SK-N-SH (cell line): ENCODE measurements at regions not wholly inside any gene's neighbourhood (a gene's known extent, or its start where the extent isn't known, plus 50 kb on each side); places are given as distances from the start of the nearest gene placed in this dataset.

Experiments
- CTCF ChIA-PET: fragments of 300-600, 350-600 bp; formaldehyde crosslinking; extraction: SDS; loops from one replicate; lab custom pipeline; 2021; lab: Yijun Ruan, JAX
- POLR2A ChIA-PET: fragments of 350-600 bp; sonication (Branson Sonifier 250); formaldehyde crosslinking; extraction: SDS; loops from one replicate; lab custom pipeline; 2020; ENCODE audit warnings: antibody characterized with exemption, inconsistent platforms; lab: Yijun Ruan, JAX
- DNase-seq: peaks from one replicate; pipeline ENCODE4 v3.0.0; 2012
- H2AFZ ChIP-seq: fragments of 200-600 bp; sonication (generic); 2 replicates; pipeline ENCODE4 v1.8.1; 2016; ENCODE audit warnings: antibody characterized with exemption, mild to moderate bottlenecking, low read depth
- H3F3A ChIP-seq: fragments of 200-600 bp; sonication (generic); replicated peaks from 2 replicates; pipeline ENCODE3; 2016; ENCODE audit warnings: antibody characterized with exemption, mild to moderate bottlenecking; ENCODE audit not compliant: insufficient read depth
- H3K27ac ChIP-seq, 2 experiments: fragments of 200-500 bp in 1 of 2; fragments of 200-600 bp in 1 of 2; sonication (Bioruptor generic) in 1 of 2; sonication (generic), shearing (Covaris generic) in 1 of 2; 2 replicates each; pipeline versions ENCODE4 v1.5.1 to v1.6.1; 2014 to 2016; ENCODE audit warnings: low read depth in 2 of 2, inconsistent platforms in 1 of 2, low read length in 1 of 2, mild to moderate bottlenecking in 1 of 2, mixed read lengths in 1 of 2
- H3K27me3 ChIP-seq: fragments of 200-600 bp; sonication (generic), shearing (Covaris generic); 2 replicates; pipeline ENCODE4 v1.6.1; 2016; ENCODE audit warnings: mixed run types; ENCODE audit not compliant: insufficient read depth
- H3K36me3 ChIP-seq, 2 experiments: fragments of 200-500 bp in 1 of 2; fragments of 200-600 bp in 1 of 2; sonication (Bioruptor generic) in 1 of 2; sonication (generic) in 1 of 2; replicated peaks in 1 of 2; 2 replicates each; pipeline versions ENCODE3 to v1.5.1; 2014 to 2016; ENCODE audit warnings: low read length in 1 of 2, mild to moderate bottlenecking in 1 of 2; ENCODE audit not compliant: insufficient read depth in 2 of 2, control insufficient read depth in 1 of 2
- H3K4me1 ChIP-seq, 2 experiments: fragments of 200-500 bp in 1 of 2; fragments of 200-600 bp in 1 of 2; sonication (Bioruptor generic) in 1 of 2; sonication (generic), shearing (Covaris generic) in 1 of 2; 2 replicates each; pipeline versions ENCODE4 v1.5.1 to v1.6.1; 2014 to 2016; ENCODE audit warnings: low read depth in 1 of 2, low read length in 1 of 2, mixed run types in 1 of 2; ENCODE audit not compliant: insufficient read depth in 2 of 2, control insufficient read depth in 1 of 2
- H3K4me2 ChIP-seq: fragments of 200-600 bp; sonication (generic), shearing (Covaris generic); 2 replicates; pipeline ENCODE4 v1.6.1; 2017; ENCODE audit warnings: mixed run types
- H3K4me3 ChIP-seq, 2 experiments: fragments of 200-500 bp in 1 of 2; fragments of 200-600 bp in 1 of 2; sonication (Bioruptor generic) in 1 of 2; sonication (generic), shearing (Covaris generic) in 1 of 2; 2 replicates each; pipeline versions ENCODE4 v1.5.1 to v1.8.1; 2014 to 2016; ENCODE audit warnings: low read depth in 2 of 2, inconsistent platforms in 1 of 2, low read length in 1 of 2, mild to moderate bottlenecking in 1 of 2, mixed read lengths in 1 of 2, moderate library complexity in 1 of 2
- H3K79me2 ChIP-seq: fragments of 200-600 bp; sonication (generic); 2 replicates; pipeline ENCODE4 v1.8.1; 2017; ENCODE audit warnings: mild to moderate bottlenecking; ENCODE audit not compliant: insufficient read depth
- H3K9ac ChIP-seq: fragments of 200-600 bp; sonication (generic); 2 replicates; pipeline ENCODE4 v1.6.1; 2017; ENCODE audit warnings: mixed run types
- H3K9me2 ChIP-seq: fragments of 200-600 bp; sonication (generic); 2 replicates; pipeline ENCODE4 v1.6.1; 2017; ENCODE audit warnings: mixed run types
- H3K9me3 ChIP-seq: fragments of 200-600 bp; sonication (generic); 2 replicates; pipeline ENCODE4 v1.6.1; 2017; ENCODE audit warnings: mixed run types, mild to moderate bottlenecking, moderate library complexity
- H4K20me1 ChIP-seq: fragments of 200-600 bp; sonication (generic); 2 replicates; pipeline ENCODE4 v1.6.1; 2017; ENCODE audit warnings: mild to moderate bottlenecking, mixed run types; ENCODE audit not compliant: insufficient read depth
- CHD2 ChIP-seq: fragments of 150-350 bp; IDR thresholded peaks from 2 replicates; pipeline ENCODE4 v1.6.1; 2018; ENCODE audit warnings: low read length; ENCODE audit not compliant: partially characterized antibody
- ELF1 ChIP-seq: IDR thresholded peaks from 2 replicates; pipeline ENCODE4 v1.4.0; 2012
- EP300 ChIP-seq, 2 experiments: IDR thresholded peaks; 2 replicates each; pipeline versions ENCODE4 v1.4.0 to v1.6.1; 2012; ENCODE audit warnings: borderline replicate concordance in 1 of 2, low read depth in 1 of 2, low read length in 1 of 2
- FOXJ3 ChIP-seq: sonication (generic); formaldehyde crosslinking; IDR thresholded peaks from 2 replicates; pipeline ENCODE4 v1.5.1; 2020; ENCODE audit warnings: mild to moderate bottlenecking, missing genetic modification reagents
- GABPA ChIP-seq: IDR thresholded peaks from 2 replicates; pipeline ENCODE4 v1.4.0; 2012; ENCODE audit warnings: low read depth, mild to moderate bottlenecking
- GATA2 ChIP-seq: sonication (generic); formaldehyde crosslinking; IDR thresholded peaks from 2 replicates; pipeline ENCODE4 v1.5.0; 2020; ENCODE audit warnings: mild to moderate bottlenecking, missing genetic modification reagents
- JUND ChIP-seq: IDR thresholded peaks from 2 replicates; pipeline ENCODE4 v1.4.0; 2012
- MEF2A ChIP-seq: IDR thresholded peaks from 2 replicates; pipeline ENCODE4 v1.4.0; 2012; ENCODE audit warnings: low read depth, borderline replicate concordance
- MXI1 ChIP-seq: IDR thresholded peaks from 2 replicates; pipeline ENCODE4 v1.6.1; 2012; ENCODE audit warnings: mild to moderate bottlenecking, low read depth, low read length, improper control_type of control experiment
- NFIC ChIP-seq: IDR thresholded peaks from 2 replicates; pipeline ENCODE4 v1.4.0; 2012; ENCODE audit warnings: borderline replicate concordance
- NRF1 ChIP-seq: IDR thresholded peaks from 2 replicates; pipeline ENCODE4 v1.6.1; 2012; ENCODE audit warnings: low read depth, mild to moderate bottlenecking, low read length
- RAD21 ChIP-seq: IDR thresholded peaks from 2 replicates; pipeline ENCODE4 v1.6.1; 2012; ENCODE audit warnings: mild to moderate bottlenecking, low read length
- REST ChIP-seq: IDR thresholded peaks from 2 replicates; pipeline ENCODE4 v1.6.1; 2012; ENCODE audit warnings: mild to moderate bottlenecking, low read depth, low read length, moderate library complexity
- SIN3A ChIP-seq: IDR thresholded peaks from 2 replicates; pipeline ENCODE4 v1.6.1; 2012; ENCODE audit warnings: low read depth, mild to moderate bottlenecking, low read length, moderate library complexity, borderline replicate concordance
- TCF12 ChIP-seq: IDR thresholded peaks from 2 replicates; pipeline ENCODE4 v1.4.0; 2012
- TEAD4 ChIP-seq: IDR thresholded peaks from 2 replicates; pipeline ENCODE4 v1.4.0; 2012; ENCODE audit warnings: mild to moderate bottlenecking, borderline replicate concordance; ENCODE audit not compliant: insufficient read depth
- USF1 ChIP-seq: IDR thresholded peaks from 2 replicates; pipeline ENCODE4 v1.4.0; 2012; ENCODE audit warnings: low read depth, borderline replicate concordance
- YY1 ChIP-seq: IDR thresholded peaks from 2 replicates; pipeline ENCODE4 v1.4.0; 2012; ENCODE audit warnings: low read depth, mild to moderate bottlenecking
- WGBS: methylation state at CpG from one replicate; pipeline ENCODE4 v1.1.6; 2017; ENCODE audit warnings: low lambda C conversion rate; 5-methylcytosine and 5-hydroxymethylcytosine counted together
- TF ChIP-seq, protein P1 (sequence below): fragments of 200-600 bp; sonication (generic); IDR thresholded peaks from 2 replicates; pipeline ENCODE4 v1.6.1; 2017; ENCODE audit warnings: antibody characterized with exemption, mild to moderate bottlenecking, moderate library complexity
- TF ChIP-seq, protein P2 (sequence below): IDR thresholded peaks from 2 replicates; pipeline ENCODE4 v1.4.0; 2012; ENCODE audit warnings: low read depth, borderline replicate concordance
- TF ChIP-seq, protein P3 (sequence below): fragments of 150-350 bp; IDR thresholded peaks from 2 replicates; pipeline ENCODE4 v1.6.1; 2016; ENCODE audit warnings: mild to moderate bottlenecking, low read depth, low read length

DNA sequence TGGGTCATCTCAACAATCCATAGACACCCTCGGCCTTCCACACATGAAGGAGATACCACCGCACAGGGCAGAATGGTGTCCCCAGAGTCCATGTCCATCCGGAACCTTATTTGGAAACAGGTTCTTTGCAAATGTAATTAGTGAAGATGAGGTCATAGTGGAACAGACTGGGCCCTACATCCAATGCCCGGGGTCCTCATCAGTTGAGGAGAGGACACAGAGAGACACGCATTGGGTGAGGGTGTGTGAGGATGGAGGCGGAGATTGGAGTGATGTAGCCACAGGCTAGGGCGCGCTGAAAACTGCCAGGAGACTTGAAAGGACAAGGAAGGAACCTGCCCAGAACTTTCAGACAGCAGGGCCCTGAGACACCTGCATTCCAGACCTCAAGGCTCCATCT, 169.4 kb downstream of the ENGASE start:
- ChIA-PET POLR2A (no interaction called here), CTCF (no interaction called here)
- Histone ChIP-seq H2AFZ (no peak overlapping the region), H3K4me2 (no peak overlapping the region), H3K27ac (no peak overlapping the region), H3K9me2 (no peaks in the 10 kb centered on the region), H3K36me3 (no peaks in the 10 kb centered on the region), H3K4me3 (no peak overlapping the region), H3F3A (no peaks in the 10 kb centered on the region), H3K9ac (no peak overlapping the region), H3K79me2 (no peaks in the 10 kb centered on the region), H4K20me1 (no peaks in the 10 kb centered on the region), H3K4me1 (peaks cover 0 to 16% of the 10 kb centered on the region in 2 experiments; a peak in 1 of 4 replicates), H3K9me3 (no peaks in the 10 kb centered on the region), H3K27me3 (peaks cover 17% of the 10 kb centered on the region; the same call in 1 of the 2 replicates)
- TF ChIP-seq MXI1 (no peak), TEAD4 (no peak), TCF12 (no peak), MEF2A (no peak), REST (no peak)
- TF ChIP-seq, protein P1, sequence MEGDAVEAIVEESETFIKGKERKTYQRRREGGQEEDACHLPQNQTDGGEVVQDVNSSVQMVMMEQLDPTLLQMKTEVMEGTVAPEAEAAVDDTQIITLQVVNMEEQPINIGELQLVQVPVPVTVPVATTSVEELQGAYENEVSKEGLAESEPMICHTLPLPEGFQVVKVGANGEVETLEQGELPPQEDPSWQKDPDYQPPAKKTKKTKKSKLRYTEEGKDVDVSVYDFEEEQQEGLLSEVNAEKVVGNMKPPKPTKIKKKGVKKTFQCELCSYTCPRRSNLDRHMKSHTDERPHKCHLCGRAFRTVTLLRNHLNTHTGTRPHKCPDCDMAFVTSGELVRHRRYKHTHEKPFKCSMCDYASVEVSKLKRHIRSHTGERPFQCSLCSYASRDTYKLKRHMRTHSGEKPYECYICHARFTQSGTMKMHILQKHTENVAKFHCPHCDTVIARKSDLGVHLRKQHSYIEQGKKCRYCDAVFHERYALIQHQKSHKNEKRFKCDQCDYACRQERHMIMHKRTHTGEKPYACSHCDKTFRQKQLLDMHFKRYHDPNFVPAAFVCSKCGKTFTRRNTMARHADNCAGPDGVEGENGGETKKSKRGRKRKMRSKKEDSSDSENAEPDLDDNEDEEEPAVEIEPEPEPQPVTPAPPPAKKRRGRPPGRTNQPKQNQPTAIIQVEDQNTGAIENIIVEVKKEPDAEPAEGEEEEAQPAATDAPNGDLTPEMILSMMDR: no peak
- no peak for DNase-seq
- WGBS: 63% methylated on average over 8 of the region's 8 CpGs

DNA sequence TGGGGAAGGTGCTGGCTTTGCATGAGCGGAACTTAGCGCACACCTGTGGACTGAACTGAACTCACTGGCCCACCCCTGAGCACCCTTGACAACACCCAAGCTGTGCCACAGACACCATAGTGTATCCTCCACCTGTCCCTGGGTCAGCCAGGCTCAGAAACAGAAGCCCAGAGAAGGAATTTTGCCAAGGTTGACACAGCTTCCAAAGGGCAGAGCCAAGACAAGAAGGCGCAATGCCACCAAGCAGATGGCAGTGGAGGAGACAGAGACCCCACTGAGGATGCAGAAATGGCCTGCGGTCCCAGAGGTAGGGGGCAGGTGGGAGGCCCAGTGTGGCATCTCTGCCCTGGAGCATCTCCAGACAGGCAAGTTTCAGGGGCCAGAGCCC, 169.0 kb downstream of the ENGASE start:
- no peaks in the 10 kb centered on the region for H4K20me1 ChIP-seq
- H3F3A ChIP-seq: no peaks in the 10 kb centered on the region
- H3K9me2 ChIP-seq: no peaks in the 10 kb centered on the region
- no peak overlapping the region for H3K9ac ChIP-seq
- H3K4me2 ChIP-seq: no peak overlapping the region
- H3K27me3 ChIP-seq: peaks cover 21% of the 10 kb centered on the region; the same call in 1 of the 2 replicates
- H3K4me1 ChIP-seq: peaks cover 0 to 16% of the 10 kb centered on the region in 2 experiments; a peak in 1 of 4 replicates
- whole genome bisulfite sequencing: 84% methylated on average over 4 of the region's 4 CpGs
- H3K4me3 ChIP-seq: no peak overlapping the region
- no peak for DNase-seq
- H3K36me3 ChIP-seq: no peaks in the 10 kb centered on the region
- POLR2A ChIA-PET: no interaction called here
- no peaks in the 10 kb centered on the region for H3K9me3 ChIP-seq
- no peak overlapping the region for H3K27ac ChIP-seq
- H2AFZ ChIP-seq: no peak overlapping the region
- no peaks in the 10 kb centered on the region for H3K79me2 ChIP-seq
- CTCF ChIA-PET: interaction anchor here (2.3 kb wide), 1 partner anchor 19 kb away, joined by 5 read pairs; no protein-coding TSS in a partner anchor
- TF ChIP-seq ELF1: no peak
- TF ChIP-seq JUND: no peak
- TF ChIP-seq, protein P2, sequence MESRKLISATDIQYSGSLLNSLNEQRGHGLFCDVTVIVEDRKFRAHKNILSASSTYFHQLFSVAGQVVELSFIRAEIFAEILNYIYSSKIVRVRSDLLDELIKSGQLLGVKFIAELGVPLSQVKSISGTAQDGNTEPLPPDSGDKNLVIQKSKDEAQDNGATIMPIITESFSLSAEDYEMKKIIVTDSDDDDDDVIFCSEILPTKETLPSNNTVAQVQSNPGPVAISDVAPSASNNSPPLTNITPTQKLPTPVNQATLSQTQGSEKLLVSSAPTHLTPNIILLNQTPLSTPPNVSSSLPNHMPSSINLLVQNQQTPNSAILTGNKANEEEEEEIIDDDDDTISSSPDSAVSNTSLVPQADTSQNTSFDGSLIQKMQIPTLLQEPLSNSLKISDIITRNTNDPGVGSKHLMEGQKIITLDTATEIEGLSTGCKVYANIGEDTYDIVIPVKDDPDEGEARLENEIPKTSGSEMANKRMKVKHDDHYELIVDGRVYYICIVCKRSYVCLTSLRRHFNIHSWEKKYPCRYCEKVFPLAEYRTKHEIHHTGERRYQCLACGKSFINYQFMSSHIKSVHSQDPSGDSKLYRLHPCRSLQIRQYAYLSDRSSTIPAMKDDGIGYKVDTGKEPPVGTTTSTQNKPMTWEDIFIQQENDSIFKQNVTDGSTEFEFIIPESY: no peak
- no peak for TF ChIP-seq CHD2
- TF ChIP-seq NRF1: no peak
- TF ChIP-seq SIN3A: no peak
- TF ChIP-seq EP300 (IDR thresholded peaks at IDR 0.05; ENCODE audit: borderline replicate concordance in 1 of 2, low read depth in 1 of 2, low read length in 1 of 2): no peak
- TF ChIP-seq YY1: no peak
- no peak for TF ChIP-seq GABPA
- no peak for TF ChIP-seq RAD21
- no peak for TF ChIP-seq NFIC
- no peak for TF ChIP-seq GATA2 (CRISPR knock-in tag)
- no peak for TF ChIP-seq USF1
- TF ChIP-seq, protein P3, sequence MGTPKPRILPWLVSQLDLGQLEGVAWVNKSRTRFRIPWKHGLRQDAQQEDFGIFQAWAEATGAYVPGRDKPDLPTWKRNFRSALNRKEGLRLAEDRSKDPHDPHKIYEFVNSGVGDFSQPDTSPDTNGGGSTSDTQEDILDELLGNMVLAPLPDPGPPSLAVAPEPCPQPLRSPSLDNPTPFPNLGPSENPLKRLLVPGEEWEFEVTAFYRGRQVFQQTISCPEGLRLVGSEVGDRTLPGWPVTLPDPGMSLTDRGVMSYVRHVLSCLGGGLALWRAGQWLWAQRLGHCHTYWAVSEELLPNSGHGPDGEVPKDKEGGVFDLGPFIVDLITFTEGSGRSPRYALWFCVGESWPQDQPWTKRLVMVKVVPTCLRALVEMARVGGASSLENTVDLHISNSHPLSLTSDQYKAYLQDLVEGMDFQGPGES: no peak
- TF ChIP-seq FOXJ3 (CRISPR knock-in tag): no peak
